ENCODE measurements at regions not wholly inside any gene's neighbourhood (a gene's known extent, or its start where the extent isn't known, plus 50 kb on each side); places are given as distances from the start of the nearest gene placed in this dataset.

GRCh38 chr3:195005251-195005620 lies 265.7 kb downstream of the XXYLT1 start:
- Histone ChIP-seq H3K36me3 (ENCODE audit: insufficient read depth, low read length) (no peaks in the 10 kb centered on the region), H3K4me3 (ENCODE audit: low read length, poor library complexity, severe bottlenecking) (no peak overlapping the region), H3K9ac (ENCODE audit: low read depth, low read length, poor library complexity, severe bottlenecking) (no peak overlapping the region), H3K79me2 (ENCODE audit: insufficient read depth, low read length) (no peaks in the 10 kb centered on the region), H3K4me1 (ENCODE audit: insufficient read depth, low read length, poor library complexity, severe bottlenecking) (peaks cover 21% of the 10 kb centered on the region), H3F3A (ENCODE audit: low read depth) (no peaks in the 10 kb centered on the region), H2AFZ (ENCODE audit: low read length) (no peak overlapping the region), H3K9me3 (ENCODE audit: insufficient read depth, low read depth, low read length) (no peaks in the 10 kb centered on the region), H4K20me1 (ENCODE audit: insufficient read depth, low read length, poor library complexity, severe bottlenecking) (no peaks in the 10 kb centered on the region), H3K27me3 (ENCODE audit: insufficient read depth, low read length, poor library complexity, severe bottlenecking) (no peaks in the 10 kb centered on the region), H3K9me2 (replicated peaks; ENCODE audit: low read depth, low read length) (no peaks in the 10 kb centered on the region), H3K4me2 (ENCODE audit: low read depth, low read length, poor library complexity, severe bottlenecking) (no peak overlapping the region)
- TF ChIP-seq, protein P1, sequence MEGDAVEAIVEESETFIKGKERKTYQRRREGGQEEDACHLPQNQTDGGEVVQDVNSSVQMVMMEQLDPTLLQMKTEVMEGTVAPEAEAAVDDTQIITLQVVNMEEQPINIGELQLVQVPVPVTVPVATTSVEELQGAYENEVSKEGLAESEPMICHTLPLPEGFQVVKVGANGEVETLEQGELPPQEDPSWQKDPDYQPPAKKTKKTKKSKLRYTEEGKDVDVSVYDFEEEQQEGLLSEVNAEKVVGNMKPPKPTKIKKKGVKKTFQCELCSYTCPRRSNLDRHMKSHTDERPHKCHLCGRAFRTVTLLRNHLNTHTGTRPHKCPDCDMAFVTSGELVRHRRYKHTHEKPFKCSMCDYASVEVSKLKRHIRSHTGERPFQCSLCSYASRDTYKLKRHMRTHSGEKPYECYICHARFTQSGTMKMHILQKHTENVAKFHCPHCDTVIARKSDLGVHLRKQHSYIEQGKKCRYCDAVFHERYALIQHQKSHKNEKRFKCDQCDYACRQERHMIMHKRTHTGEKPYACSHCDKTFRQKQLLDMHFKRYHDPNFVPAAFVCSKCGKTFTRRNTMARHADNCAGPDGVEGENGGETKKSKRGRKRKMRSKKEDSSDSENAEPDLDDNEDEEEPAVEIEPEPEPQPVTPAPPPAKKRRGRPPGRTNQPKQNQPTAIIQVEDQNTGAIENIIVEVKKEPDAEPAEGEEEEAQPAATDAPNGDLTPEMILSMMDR (conservative IDR thresholded peaks at IDR 0.05; ENCODE audit: low read length): no peak
- no peak for TF ChIP-seq EZH2phosphoT487 (IDR thresholded peaks at IDR 0.05; ENCODE audit: borderline replicate concordance)

DNA sequence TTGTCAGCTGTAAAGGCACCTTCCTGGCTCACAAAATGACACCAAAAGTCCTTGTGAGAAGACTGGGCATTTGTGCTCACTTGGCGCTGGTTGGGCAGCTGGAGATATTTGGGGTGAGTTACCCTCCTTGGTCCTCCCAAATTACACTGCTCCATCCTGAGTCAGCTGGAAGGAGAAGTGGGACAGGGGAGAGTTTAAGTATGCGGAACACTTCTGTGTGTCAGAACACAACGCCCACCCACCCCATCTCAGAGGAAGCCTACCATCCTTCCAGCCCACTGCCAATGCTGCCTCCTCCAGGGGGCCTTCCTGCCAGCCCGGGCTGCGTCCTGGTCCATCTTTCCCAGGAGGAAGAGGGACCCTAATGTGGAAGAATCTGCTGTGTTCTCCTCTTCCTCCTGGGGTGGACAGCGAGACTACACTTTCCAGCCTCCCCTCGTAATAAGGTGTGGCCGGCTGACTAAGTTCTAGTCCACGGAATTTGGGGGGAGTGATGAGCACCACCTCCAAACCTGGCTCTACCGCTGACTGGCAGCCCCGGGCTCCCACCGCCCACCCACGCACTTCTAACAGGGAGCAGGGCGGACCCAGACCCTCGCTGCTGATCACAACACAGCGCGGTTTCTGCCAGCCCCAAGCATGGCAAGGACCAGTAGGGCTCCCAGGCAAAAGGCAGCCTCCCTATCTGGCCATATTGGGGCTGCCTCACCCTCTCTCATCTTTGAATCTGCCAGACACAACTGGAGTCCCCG lies 265.0 kb downstream of the XXYLT1 start:
- H2AFZ ChIP-seq (ENCODE audit: low read length): no peak overlapping the region
- no peak for TF ChIP-seq EZH2phosphoT487 (IDR thresholded peaks at IDR 0.05; ENCODE audit: borderline replicate concordance)
- TF ChIP-seq, protein P1 (conservative IDR thresholded peaks at IDR 0.05; ENCODE audit: low read length): no peak
- H3K9me3 ChIP-seq (ENCODE audit: insufficient read depth, low read depth, low read length): no peaks in the 10 kb centered on the region
- H3K79me2 ChIP-seq (ENCODE audit: insufficient read depth, low read length): no peaks in the 10 kb centered on the region
- H3K9me2 ChIP-seq (replicated peaks; ENCODE audit: low read depth, low read length): no peaks in the 10 kb centered on the region
- H3K9ac ChIP-seq (ENCODE audit: low read depth, low read length, poor library complexity, severe bottlenecking): no peak overlapping the region
- H3F3A ChIP-seq (ENCODE audit: low read depth): no peaks in the 10 kb centered on the region
- H3K4me2 ChIP-seq (ENCODE audit: low read depth, low read length, poor library complexity, severe bottlenecking): no peak overlapping the region
- H4K20me1 ChIP-seq (ENCODE audit: insufficient read depth, low read length, poor library complexity, severe bottlenecking): no peaks in the 10 kb centered on the region
- peaks cover 21% of the 10 kb centered on the region for H3K4me1 ChIP-seq (ENCODE audit: insufficient read depth, low read length, poor library complexity, severe bottlenecking)
- no peaks in the 10 kb centered on the region for H3K36me3 ChIP-seq (ENCODE audit: insufficient read depth, low read length)
- no peak overlapping the region for H3K4me3 ChIP-seq (ENCODE audit: low read length, poor library complexity, severe bottlenecking)
- H3K27me3 ChIP-seq (ENCODE audit: insufficient read depth, low read length, poor library complexity, severe bottlenecking): no peaks in the 10 kb centered on the region

DNA sequence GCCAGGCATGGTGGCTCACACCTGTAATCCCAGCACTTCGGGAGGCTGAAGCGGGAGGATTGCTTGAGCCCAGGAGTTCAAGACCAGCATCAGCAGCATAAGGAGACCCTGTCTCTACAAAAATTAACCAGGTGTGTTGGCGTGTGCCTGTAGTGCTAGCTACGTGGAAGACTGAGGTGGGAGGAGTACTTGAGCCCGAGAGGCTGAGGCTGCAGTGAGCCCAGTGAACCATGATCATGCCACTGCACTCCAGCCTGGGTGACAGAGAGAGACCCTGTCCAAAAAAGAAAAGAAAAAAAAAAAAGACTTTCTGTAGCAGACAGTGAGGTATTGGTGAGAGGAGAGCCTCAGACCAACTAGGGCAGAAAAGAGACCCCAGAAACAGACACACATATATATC lies 263.8 kb downstream of the XXYLT1 start:
- no peaks in the 10 kb centered on the region for H3K9me2 ChIP-seq (replicated peaks; ENCODE audit: low read depth, low read length)
- no peak overlapping the region for H3K4me3 ChIP-seq (ENCODE audit: low read length, poor library complexity, severe bottlenecking)
- no peaks in the 10 kb centered on the region for H3K36me3 ChIP-seq (ENCODE audit: insufficient read depth, low read length)
- no peak overlapping the region for H2AFZ ChIP-seq (ENCODE audit: low read length)
- H4K20me1 ChIP-seq (ENCODE audit: insufficient read depth, low read length, poor library complexity, severe bottlenecking): no peaks in the 10 kb centered on the region
- H3K27me3 ChIP-seq (ENCODE audit: insufficient read depth, low read length, poor library complexity, severe bottlenecking): no peaks in the 10 kb centered on the region
- H3K9ac ChIP-seq (ENCODE audit: low read depth, low read length, poor library complexity, severe bottlenecking): no peak overlapping the region
- TF ChIP-seq, protein P1 (conservative IDR thresholded peaks at IDR 0.05; ENCODE audit: low read length): no peak
- TF ChIP-seq EZH2phosphoT487 (IDR thresholded peaks at IDR 0.05; ENCODE audit: borderline replicate concordance): no peak
- no peaks in the 10 kb centered on the region for H3K9me3 ChIP-seq (ENCODE audit: insufficient read depth, low read depth, low read length)
- H3K79me2 ChIP-seq (ENCODE audit: insufficient read depth, low read length): no peaks in the 10 kb centered on the region
- no peak overlapping the region for H3K4me2 ChIP-seq (ENCODE audit: low read depth, low read length, poor library complexity, severe bottlenecking)
- peaks cover 28% of the 10 kb centered on the region for H3K4me1 ChIP-seq (ENCODE audit: insufficient read depth, low read length, poor library complexity, severe bottlenecking)
- H3F3A ChIP-seq (ENCODE audit: low read depth): no peaks in the 10 kb centered on the region

Data from Loucy (cell line).